OCI-LY3 (cell line): ENCODE measurements at regions not wholly inside any gene's neighbourhood (a gene's known extent, or its start where the extent isn't known, plus 50 kb on each side); places are given as distances from the start of the nearest gene placed in this dataset.

Experiments used
- EZH2phosphoT487 ChIP-seq: fragments of 200-600 bp; shearing (Covaris generic); IDR thresholded peaks from 2 replicates; pipeline ENCODE4 v1.6.1; 2018; ENCODE audit warnings: antibody characterized with exemption, mixed run types, low read depth
- TF ChIP-seq, protein P1 (sequence below): fragments of 200-600, 300-600 bp; sonication (generic); IDR thresholded peaks from 2 replicates; pipeline ENCODE4 v1.5.1; 2014; ENCODE audit warnings: antibody characterized with exemption, low read length, low read depth

DNA sequence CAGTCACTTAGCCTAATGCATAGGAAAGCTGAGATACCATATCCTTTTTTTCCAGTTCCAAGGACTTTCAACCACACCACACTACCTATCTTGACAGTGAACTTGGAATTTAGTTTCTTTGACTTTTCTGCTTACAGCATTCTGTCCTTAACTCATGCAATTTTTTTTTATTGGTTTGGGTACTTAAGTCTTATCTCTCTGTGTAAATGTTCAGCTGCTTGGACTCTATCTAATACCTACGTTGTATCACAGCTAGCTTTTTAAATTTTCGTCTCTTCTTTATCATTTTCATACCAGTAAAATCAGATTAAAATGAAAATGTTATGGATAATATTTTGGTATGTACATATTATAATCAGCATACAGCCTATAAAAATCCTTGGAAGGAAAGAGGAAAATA, 106.9 kb upstream of the ADGRF1 start:
- TF ChIP-seq, protein P1, sequence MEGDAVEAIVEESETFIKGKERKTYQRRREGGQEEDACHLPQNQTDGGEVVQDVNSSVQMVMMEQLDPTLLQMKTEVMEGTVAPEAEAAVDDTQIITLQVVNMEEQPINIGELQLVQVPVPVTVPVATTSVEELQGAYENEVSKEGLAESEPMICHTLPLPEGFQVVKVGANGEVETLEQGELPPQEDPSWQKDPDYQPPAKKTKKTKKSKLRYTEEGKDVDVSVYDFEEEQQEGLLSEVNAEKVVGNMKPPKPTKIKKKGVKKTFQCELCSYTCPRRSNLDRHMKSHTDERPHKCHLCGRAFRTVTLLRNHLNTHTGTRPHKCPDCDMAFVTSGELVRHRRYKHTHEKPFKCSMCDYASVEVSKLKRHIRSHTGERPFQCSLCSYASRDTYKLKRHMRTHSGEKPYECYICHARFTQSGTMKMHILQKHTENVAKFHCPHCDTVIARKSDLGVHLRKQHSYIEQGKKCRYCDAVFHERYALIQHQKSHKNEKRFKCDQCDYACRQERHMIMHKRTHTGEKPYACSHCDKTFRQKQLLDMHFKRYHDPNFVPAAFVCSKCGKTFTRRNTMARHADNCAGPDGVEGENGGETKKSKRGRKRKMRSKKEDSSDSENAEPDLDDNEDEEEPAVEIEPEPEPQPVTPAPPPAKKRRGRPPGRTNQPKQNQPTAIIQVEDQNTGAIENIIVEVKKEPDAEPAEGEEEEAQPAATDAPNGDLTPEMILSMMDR: no peak
- TF ChIP-seq EZH2phosphoT487: no peak
